A549 (cell line): ENCODE measurements at regions not wholly inside any gene's neighbourhood (a gene's known extent, or its start where the extent isn't known, plus 50 kb on each side); places are given as distances from the start of the nearest gene placed in this dataset.

Experiments used
- CBX8 ChIP-seq: fragments of 200-600 bp; sonication (generic); IDR thresholded peaks from 2 replicates; pipeline ENCODE4 v1.6.1; 2016
- CHD2 ChIP-seq: fragments of 150-350 bp; IDR thresholded peaks from 2 replicates; pipeline ENCODE4 v1.6.1; 2014; ENCODE audit warnings: low read length; ENCODE audit not compliant: partially characterized antibody
- HOXB5 ChIP-seq: fragments of 250-450 bp; sonication (Bioruptor Pico); IDR thresholded peaks from 2 replicates; pipeline ENCODE4 v1.5.0; 2020; ENCODE audit warnings: mild to moderate bottlenecking, moderate library complexity
- JUN ChIP-seq, 2 experiments: fragments of >200 bp; sonication (Bioruptor Twin); formaldehyde crosslinking; IDR thresholded peaks; 2 replicates in 1 of 2; 3 replicates in 1 of 2; pipeline ENCODE4 v1.6.1; 2016 to 2017
- KDM1A ChIP-seq: fragments of 200-600 bp; sonication (generic); IDR thresholded peaks from 2 replicates; pipeline ENCODE4 v1.6.1; 2016; ENCODE audit warnings: low read depth, mild to moderate bottlenecking
- MAFK ChIP-seq: fragments of 450-650 bp; IDR thresholded peaks from 2 replicates; pipeline ENCODE4 v1.6.1; 2014; ENCODE audit not compliant: partially characterized antibody
- POLR2A ChIP-seq: IDR thresholded peaks from 2 replicates; pipeline ENCODE4 v1.6.1; 2012; ENCODE audit warnings: mild to moderate bottlenecking, low read length
- TF ChIP-seq, protein P1 (sequence below): fragments of 200-600 bp; sonication (generic); IDR thresholded peaks from 2 replicates; pipeline ENCODE4 v1.6.1; 2016; ENCODE audit warnings: antibody characterized with exemption, mild to moderate bottlenecking, moderate library complexity
- TF ChIP-seq, protein P2 (sequence below): fragments of >200 bp; sonication (Bioruptor Twin); formaldehyde crosslinking; IDR thresholded peaks from 3 replicates; pipeline ENCODE4 v1.5.1; 2016
- TF ChIP-seq, protein P3 (sequence below): IDR thresholded peaks from 2 replicates; pipeline ENCODE4 v1.6.1; 2012

DNA sequence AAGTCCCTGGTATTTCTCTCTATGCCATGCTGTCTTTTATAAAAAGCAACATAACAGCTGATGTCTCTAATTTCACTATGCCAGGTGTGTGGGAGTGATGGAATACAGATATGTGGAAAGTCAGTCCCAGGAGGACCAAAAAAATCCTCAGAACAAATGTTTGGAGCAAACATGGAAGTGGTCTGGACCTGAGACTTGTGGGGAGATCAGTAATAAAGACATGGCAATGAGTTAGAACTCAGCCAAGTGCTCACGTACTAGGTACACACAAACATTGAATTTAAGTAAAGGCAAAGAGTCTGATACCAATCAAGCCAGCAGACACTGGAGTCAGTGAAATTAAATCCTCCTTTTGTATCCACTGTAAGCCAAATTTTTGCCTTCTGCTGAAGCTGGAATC is 223.6 kb downstream of the ALG10B start:
- TF ChIP-seq, protein P1, sequence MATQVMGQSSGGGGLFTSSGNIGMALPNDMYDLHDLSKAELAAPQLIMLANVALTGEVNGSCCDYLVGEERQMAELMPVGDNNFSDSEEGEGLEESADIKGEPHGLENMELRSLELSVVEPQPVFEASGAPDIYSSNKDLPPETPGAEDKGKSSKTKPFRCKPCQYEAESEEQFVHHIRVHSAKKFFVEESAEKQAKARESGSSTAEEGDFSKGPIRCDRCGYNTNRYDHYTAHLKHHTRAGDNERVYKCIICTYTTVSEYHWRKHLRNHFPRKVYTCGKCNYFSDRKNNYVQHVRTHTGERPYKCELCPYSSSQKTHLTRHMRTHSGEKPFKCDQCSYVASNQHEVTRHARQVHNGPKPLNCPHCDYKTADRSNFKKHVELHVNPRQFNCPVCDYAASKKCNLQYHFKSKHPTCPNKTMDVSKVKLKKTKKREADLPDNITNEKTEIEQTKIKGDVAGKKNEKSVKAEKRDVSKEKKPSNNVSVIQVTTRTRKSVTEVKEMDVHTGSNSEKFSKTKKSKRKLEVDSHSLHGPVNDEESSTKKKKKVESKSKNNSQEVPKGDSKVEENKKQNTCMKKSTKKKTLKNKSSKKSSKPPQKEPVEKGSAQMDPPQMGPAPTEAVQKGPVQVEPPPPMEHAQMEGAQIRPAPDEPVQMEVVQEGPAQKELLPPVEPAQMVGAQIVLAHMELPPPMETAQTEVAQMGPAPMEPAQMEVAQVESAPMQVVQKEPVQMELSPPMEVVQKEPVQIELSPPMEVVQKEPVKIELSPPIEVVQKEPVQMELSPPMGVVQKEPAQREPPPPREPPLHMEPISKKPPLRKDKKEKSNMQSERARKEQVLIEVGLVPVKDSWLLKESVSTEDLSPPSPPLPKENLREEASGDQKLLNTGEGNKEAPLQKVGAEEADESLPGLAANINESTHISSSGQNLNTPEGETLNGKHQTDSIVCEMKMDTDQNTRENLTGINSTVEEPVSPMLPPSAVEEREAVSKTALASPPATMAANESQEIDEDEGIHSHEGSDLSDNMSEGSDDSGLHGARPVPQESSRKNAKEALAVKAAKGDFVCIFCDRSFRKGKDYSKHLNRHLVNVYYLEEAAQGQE = no peak
- TF ChIP-seq POLR2A = no peak
- no peak for TF ChIP-seq CBX8
- no peak for TF ChIP-seq KDM1A
- TF ChIP-seq, protein P2, sequence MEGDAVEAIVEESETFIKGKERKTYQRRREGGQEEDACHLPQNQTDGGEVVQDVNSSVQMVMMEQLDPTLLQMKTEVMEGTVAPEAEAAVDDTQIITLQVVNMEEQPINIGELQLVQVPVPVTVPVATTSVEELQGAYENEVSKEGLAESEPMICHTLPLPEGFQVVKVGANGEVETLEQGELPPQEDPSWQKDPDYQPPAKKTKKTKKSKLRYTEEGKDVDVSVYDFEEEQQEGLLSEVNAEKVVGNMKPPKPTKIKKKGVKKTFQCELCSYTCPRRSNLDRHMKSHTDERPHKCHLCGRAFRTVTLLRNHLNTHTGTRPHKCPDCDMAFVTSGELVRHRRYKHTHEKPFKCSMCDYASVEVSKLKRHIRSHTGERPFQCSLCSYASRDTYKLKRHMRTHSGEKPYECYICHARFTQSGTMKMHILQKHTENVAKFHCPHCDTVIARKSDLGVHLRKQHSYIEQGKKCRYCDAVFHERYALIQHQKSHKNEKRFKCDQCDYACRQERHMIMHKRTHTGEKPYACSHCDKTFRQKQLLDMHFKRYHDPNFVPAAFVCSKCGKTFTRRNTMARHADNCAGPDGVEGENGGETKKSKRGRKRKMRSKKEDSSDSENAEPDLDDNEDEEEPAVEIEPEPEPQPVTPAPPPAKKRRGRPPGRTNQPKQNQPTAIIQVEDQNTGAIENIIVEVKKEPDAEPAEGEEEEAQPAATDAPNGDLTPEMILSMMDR = no peak
- TF ChIP-seq HOXB5 (CRISPR knock-in tag) = no peak
- TF ChIP-seq JUN (IDR thresholded peaks at IDR 0.05) = no peak
- no peak for TF ChIP-seq MAFK
- TF ChIP-seq, protein P3, sequence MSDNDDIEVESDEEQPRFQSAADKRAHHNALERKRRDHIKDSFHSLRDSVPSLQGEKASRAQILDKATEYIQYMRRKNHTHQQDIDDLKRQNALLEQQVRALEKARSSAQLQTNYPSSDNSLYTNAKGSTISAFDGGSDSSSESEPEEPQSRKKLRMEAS = no peak
- no peak for TF ChIP-seq CHD2
